ENCODE measurements at regions not wholly inside any gene's neighbourhood (a gene's known extent, or its start where the extent isn't known, plus 50 kb on each side); places are given as distances from the start of the nearest gene placed in this dataset.
"Not testable (repeated sequence)": the region's sequence is repeated elsewhere in the genome, so short reads cannot be mapped to it uniquely, and the experiment has no call there.

DNA sequence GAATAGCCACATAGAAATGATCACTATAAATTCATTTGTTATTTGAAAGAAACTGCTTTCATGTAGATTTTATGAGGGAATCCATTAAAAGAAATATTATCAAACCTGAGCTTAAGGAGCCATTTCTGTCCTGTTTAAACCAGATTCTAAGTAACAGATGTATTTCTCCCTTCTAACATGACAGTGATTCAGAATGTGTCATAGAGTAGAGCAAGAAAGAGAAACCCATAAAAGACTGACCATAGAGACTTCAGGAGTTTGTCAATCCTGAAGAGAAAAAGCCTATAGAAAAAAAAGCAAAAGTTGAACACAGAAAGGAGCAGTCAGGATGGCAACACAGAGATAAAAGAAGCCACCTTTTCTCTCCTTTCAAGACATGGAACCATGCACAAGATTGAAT is 390.6 kb downstream of the PRIM2 start:
- H3K9me3 Mint-ChIP-seq: peaks cover 0 to 10% (median 0%) of the 10 kb centered on the region in 3 donors
- H3K36me3 Mint-ChIP-seq, H3K27ac Mint-ChIP-seq: not testable (repeated sequence)

DNA sequence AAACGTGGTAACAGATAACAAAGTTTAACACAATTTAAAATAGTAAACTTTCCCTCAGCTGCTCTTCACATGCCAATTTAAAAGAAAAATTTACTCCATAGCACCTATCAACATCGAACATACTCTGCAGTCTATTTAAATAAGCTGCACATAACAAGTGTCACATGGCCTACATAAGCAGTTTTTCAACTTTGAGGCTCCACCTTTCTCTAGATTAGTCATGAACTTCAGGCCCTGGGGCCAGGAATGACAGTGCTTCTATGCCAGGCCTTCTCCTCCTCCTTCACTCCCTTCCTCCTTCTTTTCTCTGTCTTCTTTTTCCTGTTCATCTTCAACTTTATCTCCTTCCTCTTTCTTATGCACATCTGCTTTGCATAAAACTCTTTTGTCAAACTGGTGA is 405.1 kb downstream of the PRIM2 start:
- not testable (repeated sequence) for H3K9me3 Mint-ChIP-seq, H3K27me3 Mint-ChIP-seq, H3K27ac Mint-ChIP-seq, H3K36me3 Mint-ChIP-seq, H3K4me3 Mint-ChIP-seq, H3K4me1 Mint-ChIP-seq

More for the DNA sequence above, 390.6 kb downstream of the PRIM2 start:
- H3K27me3 Mint-ChIP-seq, H3K4me3 Mint-ChIP-seq, H3K4me1 Mint-ChIP-seq: not testable (repeated sequence)

DNA sequence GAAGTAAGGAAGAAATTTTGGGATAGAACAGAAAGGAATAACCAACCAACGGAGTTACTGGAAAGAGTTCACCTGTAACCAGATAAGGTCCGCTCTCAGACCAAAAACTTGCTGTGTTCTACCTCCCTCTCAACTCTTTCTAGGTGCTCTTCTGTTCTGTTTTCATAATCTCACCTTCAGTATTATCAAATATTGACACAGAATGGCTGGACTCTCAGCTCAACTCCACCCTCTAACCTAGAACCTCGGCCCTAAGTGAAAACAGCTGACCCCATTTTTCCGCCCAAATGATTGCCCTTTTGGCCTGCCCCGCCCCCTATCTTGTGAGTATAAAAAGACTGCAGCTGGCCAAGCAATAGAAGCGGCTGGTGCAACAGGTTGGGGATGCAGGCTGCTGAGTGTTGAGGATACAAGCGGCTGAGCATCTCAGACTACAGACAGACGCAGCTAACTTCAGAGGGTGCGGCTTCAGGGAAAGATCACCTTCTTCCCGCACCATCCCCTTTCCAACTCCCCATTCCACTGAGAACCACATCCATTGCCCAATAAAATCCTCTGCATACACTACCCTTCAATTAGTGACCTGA is 406.5 kb downstream of the PRIM2 start:
- H3K4me3 Mint-ChIP-seq, H3K36me3 Mint-ChIP-seq, H3K9me3 Mint-ChIP-seq, H3K27ac Mint-ChIP-seq, H3K4me1 Mint-ChIP-seq, H3K27me3 Mint-ChIP-seq: not testable (repeated sequence)

DNA sequence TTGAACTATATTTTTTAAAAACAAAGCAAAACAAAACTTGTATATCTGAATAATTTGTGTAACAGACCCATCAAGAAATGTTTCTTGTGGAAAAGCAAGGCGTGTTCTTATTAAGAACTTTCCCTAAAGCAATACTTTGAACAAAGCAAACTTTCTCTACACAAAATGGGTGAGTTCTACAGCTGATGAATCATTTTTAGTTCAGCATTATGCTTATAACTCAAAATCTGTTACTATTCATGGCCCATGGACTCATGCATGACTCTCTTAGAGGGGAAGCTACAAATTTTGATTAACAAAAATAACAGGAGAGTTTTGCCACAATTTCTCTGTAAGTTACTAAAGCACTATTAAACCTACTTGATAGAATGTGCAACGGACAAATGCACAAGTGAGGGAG is 412.0 kb downstream of the PRIM2 start:
- not testable (repeated sequence) for H3K4me1 Mint-ChIP-seq, H3K27me3 Mint-ChIP-seq, H3K9me3 Mint-ChIP-seq, H3K4me3 Mint-ChIP-seq, H3K36me3 Mint-ChIP-seq, H3K27ac Mint-ChIP-seq

DNA sequence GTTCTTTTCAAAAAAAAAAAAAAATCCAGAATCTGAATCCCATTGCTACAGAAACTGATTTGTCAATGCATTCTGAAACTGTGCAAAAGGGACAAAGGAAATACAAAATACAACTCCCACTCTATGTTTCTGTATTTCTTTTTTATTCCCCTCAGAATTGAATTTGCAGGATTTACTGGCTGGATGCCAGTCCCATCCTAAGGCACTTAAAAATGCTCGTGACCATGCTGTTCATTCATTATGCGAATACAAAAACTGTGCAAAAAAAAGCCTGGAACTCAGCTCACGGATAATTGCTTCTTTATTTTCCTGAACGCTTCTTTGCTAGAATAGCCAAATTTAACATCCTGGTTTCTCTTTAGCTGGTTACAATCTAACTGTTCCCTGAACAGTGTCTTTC is 413.3 kb downstream of the PRIM2 start:
- H3K4me1 Mint-ChIP-seq, H3K36me3 Mint-ChIP-seq, H3K9me3 Mint-ChIP-seq, H3K27me3 Mint-ChIP-seq, H3K27ac Mint-ChIP-seq, H3K4me3 Mint-ChIP-seq: not testable (repeated sequence)

DNA sequence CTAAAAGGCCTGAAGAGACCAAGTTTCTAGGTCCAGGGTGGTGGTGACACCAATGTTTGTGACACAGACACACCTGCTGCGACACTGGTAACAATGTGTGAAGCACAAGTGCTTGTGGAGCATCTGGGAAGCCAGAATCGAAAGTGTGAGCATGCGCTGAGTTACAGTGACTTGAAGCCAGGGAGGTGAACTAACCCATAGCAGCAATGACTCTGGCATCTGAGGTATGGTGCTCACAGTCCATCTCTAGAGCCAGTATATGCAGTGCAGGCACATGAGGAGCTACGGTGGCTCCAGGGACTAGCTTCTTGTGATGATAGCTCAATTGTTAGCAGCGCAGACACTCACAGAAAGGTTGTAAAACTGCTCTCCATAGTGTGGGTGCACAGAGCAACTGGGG is 430.3 kb downstream of the PRIM2 start:
- not testable (repeated sequence) for H3K9me3 Mint-ChIP-seq, H3K27me3 Mint-ChIP-seq, H3K36me3 Mint-ChIP-seq, H3K27ac Mint-ChIP-seq, H3K4me1 Mint-ChIP-seq, H3K4me3 Mint-ChIP-seq

DNA sequence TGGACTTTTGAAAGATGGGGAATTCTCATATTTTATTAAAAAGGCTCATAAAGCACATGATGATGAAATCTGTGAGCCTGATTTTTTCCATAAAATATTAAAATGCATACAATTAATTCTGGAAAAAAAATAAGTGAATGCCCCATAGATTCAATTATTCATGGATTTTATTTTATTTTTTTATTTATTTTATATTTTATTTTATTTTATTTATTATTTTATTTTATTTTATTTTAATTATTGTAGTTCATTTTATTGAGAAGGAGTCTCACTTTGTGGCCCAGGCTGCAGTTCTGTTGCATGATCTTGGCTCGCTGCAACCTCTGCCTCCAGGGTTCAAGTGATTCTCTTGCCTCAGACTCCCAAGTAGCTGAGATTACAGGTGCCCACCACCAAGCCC is 442.4 kb downstream of the PRIM2 start:
- H3K9me3 Mint-ChIP-seq, H3K4me3 Mint-ChIP-seq, H3K27me3 Mint-ChIP-seq, H3K4me1 Mint-ChIP-seq, H3K27ac Mint-ChIP-seq, H3K36me3 Mint-ChIP-seq: not testable (repeated sequence)

DNA sequence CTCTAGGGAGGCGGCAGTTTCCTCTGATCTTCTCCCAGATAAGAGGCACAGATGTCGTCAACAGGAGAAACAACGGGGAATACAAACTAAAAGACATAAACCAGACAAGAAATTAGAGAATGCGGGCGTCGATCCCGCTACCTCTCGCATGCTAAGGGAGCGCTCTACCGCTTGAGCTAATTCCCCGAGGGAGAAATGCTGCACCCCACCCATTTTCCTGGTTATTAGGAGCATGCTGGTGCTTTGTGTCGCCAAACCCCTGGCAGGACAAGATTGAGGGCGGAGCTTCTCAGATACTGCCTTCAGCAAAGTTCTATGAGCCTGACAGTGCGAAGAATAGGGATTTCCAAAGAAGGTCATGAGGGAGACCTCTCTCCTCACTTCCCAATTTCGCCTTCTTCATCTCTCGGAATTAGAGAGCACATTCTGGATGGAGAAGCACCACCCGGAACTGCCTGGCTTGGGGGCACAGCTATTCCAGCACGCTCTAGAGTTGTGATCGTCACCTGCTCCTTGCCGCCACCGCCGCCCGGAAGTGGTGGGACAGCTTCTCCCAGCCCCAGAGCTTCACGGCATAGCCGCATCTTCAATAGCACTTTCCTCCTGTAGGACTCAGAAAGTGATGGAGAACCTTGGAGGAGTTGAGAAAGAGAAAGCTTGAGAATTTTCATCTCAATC is 475.4 kb downstream of the PRIM2 start:
- H3K9me3 Mint-ChIP-seq, H3K27ac Mint-ChIP-seq, H3K4me1 Mint-ChIP-seq, H3K36me3 Mint-ChIP-seq: not testable (repeated sequence)
- peaks cover 12% of the 10 kb centered on the region for H3K27me3 Mint-ChIP-seq
- peak overlapping the region in 2 of 4 donors; percentile 12 to 89 for H3K4me3 Mint-ChIP-seq

DNA sequence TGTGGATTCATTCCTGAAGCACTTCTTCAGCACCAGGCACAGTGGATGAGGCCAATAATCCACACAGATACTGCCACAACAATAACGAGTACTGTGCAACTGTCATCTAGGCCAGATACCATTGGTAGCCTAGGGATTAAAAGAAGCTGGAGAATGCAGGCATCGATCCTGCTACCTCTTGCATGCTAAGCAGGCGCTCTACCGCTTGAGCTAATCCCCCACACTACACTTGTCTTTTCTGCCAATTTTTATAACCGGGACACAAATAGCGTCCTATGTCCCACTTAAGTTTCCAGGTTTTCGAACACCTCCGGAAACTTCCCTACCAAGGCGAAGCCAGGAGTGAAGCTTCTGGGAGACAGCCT is 475.9 kb downstream of the PRIM2 start:
- H3K36me3 Mint-ChIP-seq, H3K27ac Mint-ChIP-seq, H3K4me1 Mint-ChIP-seq, H3K4me3 Mint-ChIP-seq, H3K9me3 Mint-ChIP-seq: not testable (repeated sequence)
- peaks cover 12% of the 10 kb centered on the region for H3K27me3 Mint-ChIP-seq

DNA sequence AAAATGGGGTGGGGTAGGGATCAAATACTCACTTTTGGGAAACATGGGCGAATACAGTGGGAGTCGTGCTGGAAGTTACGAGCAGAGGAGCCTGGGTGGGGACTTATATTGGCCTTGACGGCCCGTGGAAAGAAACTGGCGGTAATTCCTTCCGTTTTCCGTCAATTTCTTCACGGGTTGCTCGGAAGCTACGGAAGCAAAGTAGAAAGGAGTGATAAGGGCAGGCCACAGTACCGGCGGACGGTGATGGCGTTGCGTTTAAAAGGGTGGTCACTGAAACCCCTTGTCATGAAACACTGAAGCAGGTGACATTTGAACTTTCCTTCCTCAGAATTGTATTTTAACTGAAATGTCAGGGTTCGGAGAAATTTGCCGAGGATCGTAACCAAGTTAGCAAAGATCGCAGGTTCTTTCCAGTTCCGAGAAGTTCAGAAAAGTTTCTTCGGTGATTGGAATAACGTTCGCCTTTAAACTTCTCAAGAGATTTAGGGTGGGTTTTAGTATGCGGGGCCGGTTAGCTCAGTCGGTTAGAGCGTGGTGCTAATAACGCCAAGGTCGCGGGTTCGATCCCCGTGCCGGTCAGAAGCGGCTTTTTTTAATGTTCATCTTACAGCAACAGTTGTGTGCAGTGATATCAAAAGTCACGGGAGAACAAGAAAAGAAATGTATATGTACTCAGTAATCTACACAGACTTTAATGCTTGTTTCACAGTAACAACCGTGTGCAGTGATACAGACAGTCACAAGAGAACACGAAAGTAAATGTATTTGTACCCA is 482.5 kb downstream of the PRIM2 start:
- Mint-ChIP-seq H3K4me3 (peak overlapping the region in 3 of 4 donors; percentile 10 to 70 (median 57)), H3K27ac (peak overlapping the region in 2 of 3 donors; percentile 35 to 80), H3K27me3 (peaks cover 17% of the 10 kb centered on the region)
- not testable (repeated sequence) for H3K9me3 Mint-ChIP-seq, H3K36me3 Mint-ChIP-seq, H3K4me1 Mint-ChIP-seq

DNA sequence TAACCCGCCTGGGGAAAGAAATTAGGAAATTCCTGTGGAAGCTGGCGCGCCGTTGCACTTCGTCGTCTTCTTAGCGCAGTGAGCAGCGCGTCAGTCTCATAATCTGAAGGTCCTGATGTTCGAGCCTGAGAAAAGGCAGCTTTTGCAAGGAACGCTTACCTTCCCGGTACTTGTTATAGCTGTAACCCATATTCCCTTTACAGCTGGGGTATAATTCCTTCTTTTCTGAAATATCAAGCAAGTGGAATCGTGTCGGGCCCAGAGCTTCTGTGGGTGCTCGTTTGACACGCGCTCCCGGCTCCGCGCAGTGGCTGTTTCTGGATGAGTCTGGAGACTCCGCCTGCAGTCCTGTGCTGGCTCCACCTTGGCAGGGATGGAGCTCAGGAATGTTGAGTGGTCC is 491.2 kb downstream of the PRIM2 start:
- H3K36me3 Mint-ChIP-seq, H3K4me3 Mint-ChIP-seq, H3K9me3 Mint-ChIP-seq, H3K27ac Mint-ChIP-seq, H3K4me1 Mint-ChIP-seq: not testable (repeated sequence)
- peaks cover 29% of the 10 kb centered on the region for H3K27me3 Mint-ChIP-seq

DNA sequence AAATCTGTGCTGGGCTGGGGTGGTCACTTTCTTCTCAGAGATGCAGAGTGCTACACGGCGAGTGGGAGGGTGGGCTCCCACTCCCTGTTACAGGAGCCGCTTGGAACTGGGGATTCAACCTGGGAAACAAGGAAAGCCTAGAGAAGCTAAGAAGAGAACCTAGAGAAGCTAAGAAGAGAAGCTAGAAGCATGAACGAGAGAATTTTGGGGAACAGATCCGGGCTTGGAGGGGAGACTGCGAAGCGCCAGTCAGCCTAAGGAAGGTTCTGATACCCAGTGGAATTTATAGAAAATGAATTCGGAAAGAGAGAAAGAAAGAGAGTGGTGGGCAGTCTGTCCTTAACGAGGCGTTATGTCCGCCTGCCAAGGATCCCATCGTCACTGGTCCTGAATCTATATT is 492.0 kb downstream of the PRIM2 start:
- H3K36me3 Mint-ChIP-seq, H3K4me3 Mint-ChIP-seq, H3K27ac Mint-ChIP-seq, H3K9me3 Mint-ChIP-seq, H3K4me1 Mint-ChIP-seq: not testable (repeated sequence)
- H3K27me3 Mint-ChIP-seq: peaks cover 32% of the 10 kb centered on the region

DNA sequence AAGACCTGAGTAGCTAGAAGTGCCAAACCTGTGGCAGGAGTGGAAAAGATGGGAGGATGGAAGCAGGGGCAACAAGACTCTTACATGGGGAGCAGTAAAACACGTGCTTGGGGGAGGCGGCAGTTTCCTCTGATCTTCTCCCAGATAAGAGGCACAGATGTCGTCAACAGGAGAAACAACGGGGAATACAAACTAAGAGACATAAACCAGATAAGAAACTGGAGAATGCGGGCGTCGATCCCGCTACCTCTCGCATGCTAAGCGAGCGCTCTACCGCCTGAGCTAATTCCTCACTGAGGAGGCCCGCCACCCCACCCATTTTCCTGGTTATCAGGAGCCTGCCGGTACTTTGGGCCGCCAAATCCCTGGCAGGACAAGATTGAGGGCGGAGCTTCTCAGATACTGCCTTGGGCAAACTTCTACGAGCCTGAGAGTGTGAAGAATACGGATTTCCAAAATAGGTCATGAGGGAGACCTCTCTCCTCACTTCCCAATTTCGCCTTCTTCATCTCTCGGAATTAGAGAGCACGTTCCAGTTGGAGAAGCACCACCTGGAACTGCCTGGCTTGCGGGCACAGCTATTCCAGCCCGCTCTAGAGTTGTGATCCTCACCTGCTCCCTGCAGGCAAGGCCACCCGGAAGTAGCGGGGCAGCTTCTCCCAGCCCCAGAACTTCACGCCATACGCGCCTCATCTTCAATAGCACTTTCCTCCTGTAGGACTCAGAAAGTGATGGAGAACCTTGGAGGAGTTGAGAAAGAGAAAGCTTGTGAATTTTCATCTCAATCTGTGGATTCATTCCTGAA is 496.0 kb downstream of the PRIM2 start:
- not testable (repeated sequence) for H3K9me3 Mint-ChIP-seq, H3K36me3 Mint-ChIP-seq, H3K27ac Mint-ChIP-seq, H3K4me1 Mint-ChIP-seq
- Mint-ChIP-seq H3K4me3 (peak overlapping the region in 1 of 4 donors; percentile 41), H3K27me3 (peaks cover 36% of the 10 kb centered on the region)

DNA sequence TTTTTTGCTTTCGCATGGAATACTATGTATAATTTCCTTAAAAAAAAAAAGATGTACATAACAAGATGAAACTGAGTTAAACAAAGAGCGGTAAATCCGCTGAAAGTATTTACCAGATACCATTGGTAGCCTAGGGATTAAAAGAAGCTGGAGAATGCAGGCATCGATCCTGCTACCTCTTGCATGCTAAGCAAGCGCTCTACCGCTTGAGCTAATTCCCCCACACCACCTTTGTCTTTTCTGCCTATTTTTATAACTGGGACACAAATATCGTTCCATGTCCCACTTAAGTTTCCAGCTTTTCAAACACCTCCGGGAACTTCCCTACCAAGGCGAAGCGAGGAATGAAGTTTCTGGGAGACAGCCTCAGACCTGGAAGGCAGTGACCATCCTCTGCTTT is 498.4 kb downstream of the PRIM2 start:
- not testable (repeated sequence) for H3K9me3 Mint-ChIP-seq, H3K27ac Mint-ChIP-seq, H3K4me1 Mint-ChIP-seq, H3K4me3 Mint-ChIP-seq, H3K36me3 Mint-ChIP-seq
- peaks cover 18% of the 10 kb centered on the region for H3K27me3 Mint-ChIP-seq

DNA sequence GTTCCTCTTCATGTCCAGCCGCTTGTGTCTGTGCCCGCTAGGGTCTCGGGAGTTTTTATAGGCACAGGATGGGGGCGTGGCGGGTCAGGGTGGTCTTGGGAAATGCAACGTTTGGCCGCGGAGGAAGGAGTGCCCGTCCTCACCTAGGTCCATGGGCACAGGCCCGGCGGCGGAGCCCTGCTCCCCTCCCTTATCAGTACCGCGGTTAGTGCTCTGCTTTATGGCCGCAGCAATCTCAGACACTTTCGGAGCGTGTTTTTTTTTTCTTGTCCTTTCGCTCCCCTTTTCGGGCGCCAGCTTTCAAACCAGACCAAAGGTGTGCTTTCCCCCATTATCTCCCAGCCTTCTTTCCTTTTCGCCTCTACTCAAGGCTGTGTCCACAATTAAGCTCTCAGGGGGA is 503.9 kb downstream of the PRIM2 start:
- peaks cover 21% of the 10 kb centered on the region for H3K27me3 Mint-ChIP-seq
- H3K4me3 Mint-ChIP-seq, H3K27ac Mint-ChIP-seq, H3K36me3 Mint-ChIP-seq, H3K9me3 Mint-ChIP-seq, H3K4me1 Mint-ChIP-seq: not testable (repeated sequence)

DNA sequence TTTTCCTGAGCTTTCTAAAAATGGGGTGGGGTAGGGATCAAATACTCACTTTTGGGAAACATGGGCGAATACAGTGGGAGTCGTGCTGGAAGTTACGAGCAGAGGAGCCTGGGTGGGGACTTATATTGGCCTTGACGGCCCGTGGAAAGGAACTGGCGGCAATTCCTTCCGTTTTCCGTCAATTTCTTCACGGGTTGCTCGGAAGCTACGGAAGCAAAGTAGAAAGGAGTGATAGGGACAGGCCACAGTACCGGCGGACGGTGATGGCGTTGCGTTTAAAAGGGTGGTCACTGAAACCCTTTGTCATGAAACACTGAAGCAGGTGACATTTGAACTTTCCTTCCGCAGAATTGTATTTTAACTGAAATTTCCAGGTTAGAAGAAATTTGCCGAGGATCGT is 505.0 kb downstream of the PRIM2 start:
- H3K27me3 Mint-ChIP-seq: peaks cover 19% of the 10 kb centered on the region
- not testable (repeated sequence) for H3K27ac Mint-ChIP-seq, H3K4me3 Mint-ChIP-seq, H3K36me3 Mint-ChIP-seq, H3K4me1 Mint-ChIP-seq, H3K9me3 Mint-ChIP-seq

Data from IgD-negative memory B cell (primary cell).